ENCODE measurements at regions not wholly inside any gene's neighbourhood (a gene's known extent, or its start where the extent isn't known, plus 50 kb on each side); places are given as distances from the start of the nearest gene placed in this dataset.
A peak's percentile ranks its signal among the peaks of the same experiment; 100 is the strongest.
"Not testable (repeated sequence)": the region's sequence is repeated elsewhere in the genome, so short reads cannot be mapped to it uniquely, and the experiment has no call there.

- no peak for DNase-seq (ENCODE audit: low read depth)
Observed at GRCh38 chr4:181822005-181822375, 421.2 kb upstream of the TENM3 start.

- DNase-seq (ENCODE audit: low read depth), result no peak
Observed at GRCh38 chr4:181823183-181823582, 420.0 kb upstream of the TENM3 start.

GRCh38 chr4:181823645-181824044 lies 419.6 kb upstream of the TENM3 start:
- no peak for DNase-seq (ENCODE audit: low read depth)

GRCh38 chr4:181825564-181825963 lies 417.6 kb upstream of the TENM3 start:
- DNase-seq (ENCODE audit: low read depth), result no peak

GRCh38 chr4:181827246-181827645 lies 416.0 kb upstream of the TENM3 start:
- DNase-seq (ENCODE audit: low read depth), result no peak

- DNase-seq (ENCODE audit: low read depth), result no peak
Observed at GRCh38 chr4:181830404-181831035, 412.7 kb upstream of the TENM3 start.

GRCh38 chr4:181834071-181834470 lies 409.1 kb upstream of the TENM3 start:
- no peak for DNase-seq (ENCODE audit: low read depth)

- no peak for DNase-seq (ENCODE audit: low read depth)
Observed at GRCh38 chr4:181835348-181835747, 407.9 kb upstream of the TENM3 start.

GRCh38 chr4:181838253-181838652 lies 404.9 kb upstream of the TENM3 start:
- DNase-seq (ENCODE audit: low read depth), result no peak

- not testable (repeated sequence) for DNase-seq (ENCODE audit: low read depth)
Observed at GRCh38 chr4:181843797-181844196, 399.4 kb upstream of the TENM3 start.

GRCh38 chr4:181845617-181846016 lies 397.6 kb upstream of the TENM3 start:
- DNase-seq (ENCODE audit: low read depth), result no peak

- no peak for DNase-seq (ENCODE audit: low read depth)
Observed at GRCh38 chr4:181846934-181847333, 396.3 kb upstream of the TENM3 start.

- no peak for DNase-seq (ENCODE audit: low read depth)
Observed at GRCh38 chr4:181848357-181848756, 394.8 kb upstream of the TENM3 start.

- DNase-seq (ENCODE audit: low read depth), result no peak
Observed at GRCh38 chr4:181849472-181849871, 393.7 kb upstream of the TENM3 start.

GRCh38 chr4:181853881-181854511 lies 389.2 kb upstream of the TENM3 start:
- no peak for DNase-seq (ENCODE audit: low read depth)

GRCh38 chr4:181855307-181855706 lies 387.9 kb upstream of the TENM3 start:
- DNase-seq (ENCODE audit: low read depth), result no peak

- not testable (repeated sequence) for DNase-seq (ENCODE audit: low read depth)
Observed at GRCh38 chr4:181857471-181857870, 385.7 kb upstream of the TENM3 start.

- DNase-seq (ENCODE audit: low read depth), result no peak
Observed at GRCh38 chr4:181858741-181859140, 384.5 kb upstream of the TENM3 start.

GRCh38 chr4:181859439-181859838 lies 383.8 kb upstream of the TENM3 start:
- no peak for DNase-seq (ENCODE audit: low read depth)

GRCh38 chr4:181860157-181860556 lies 383.0 kb upstream of the TENM3 start:
- DNase-seq (ENCODE audit: low read depth), result peak; percentile 15

GRCh38 chr4:181860668-181861067 lies 382.5 kb upstream of the TENM3 start:
- no peak for DNase-seq (ENCODE audit: low read depth)

- no peak for DNase-seq (ENCODE audit: low read depth)
Observed at GRCh38 chr4:181863856-181864255, 379.3 kb upstream of the TENM3 start.

- peak; percentile 18 for DNase-seq (ENCODE audit: low read depth)
Observed at GRCh38 chr4:181870326-181870725, 372.9 kb upstream of the TENM3 start.

- DNase-seq (ENCODE audit: low read depth), result no peak
Observed at GRCh38 chr4:181874602-181875001, 368.6 kb upstream of the TENM3 start.

Measured in HS-5 (cell line).